WTC11 (cell line): ENCODE measurements at regions not wholly inside any gene's neighbourhood (a gene's known extent, or its start where the extent isn't known, plus 50 kb on each side); places are given as distances from the start of the nearest gene placed in this dataset.
A peak's percentile ranks its signal among the peaks of the same experiment; 100 is the strongest.

Experiments used
- ATAC-seq: fragments of 200-7000 bp; cut with Tn5 transposase; 2 replicates; pipeline ENCODE4 v1.10.0; 2021; ENCODE audit warnings: mild to moderate bottlenecking, moderate library complexity
- CTCF ChIA-PET: fragments of 300-600 bp; sonication (Branson Sonifier 250); formaldehyde crosslinking; loops from one replicate; lab custom pipeline; 2021; ENCODE audit warnings: antibody characterized with exemption; lab: Charles Lee
- POLR2A ChIA-PET: fragments of 350-600 bp; sonication (Branson Sonifier 250); formaldehyde crosslinking; loops from one replicate; lab custom pipeline; 2021; ENCODE audit warnings: antibody characterized with exemption; lab: Charles Lee
- DNase-seq: peaks from one replicate; pipeline ENCODE4 v3.0.0; 2021; ENCODE audit warnings: low spot score
- H3K27ac Mint-ChIP-seq: 2 replicates; pipeline ENCODE4 v1.8.0; 2021; ENCODE audit warnings: mixed read lengths
- H3K27me3 Mint-ChIP-seq: 2 replicates; pipeline ENCODE4 v1.8.0; 2021; ENCODE audit warnings: low read depth, mild to moderate bottlenecking, moderate library complexity, mixed read lengths
- H3K36me3 Mint-ChIP-seq: 2 replicates; pipeline ENCODE4 v1.8.0; 2021; ENCODE audit warnings: mixed read lengths
- H3K4me1 Mint-ChIP-seq: 2 replicates; pipeline ENCODE4 v1.8.0; 2022; ENCODE audit warnings: mixed read lengths
- H3K4me3 Mint-ChIP-seq: 2 replicates; pipeline ENCODE4 v1.8.0; 2021; ENCODE audit warnings: mild to moderate bottlenecking, moderate library complexity, mixed read lengths
- H3K9me3 Mint-ChIP-seq: 2 replicates; pipeline ENCODE4 v1.8.0; 2021; ENCODE audit warnings: mixed read lengths
- CBFB ChIP-seq: sonication (generic); formaldehyde crosslinking; IDR thresholded peaks from 2 replicates; pipeline ENCODE4 v1.8.1; 2022; ENCODE audit warnings: mild to moderate bottlenecking, low read depth, missing genetic modification reagents
- EMX1 ChIP-seq: fragments of 250-450 bp; sonication (Bioruptor Pico); IDR thresholded peaks from 2 replicates; pipeline ENCODE4 v1.8.0; 2021; ENCODE audit warnings: mild to moderate bottlenecking
- FOXK1 ChIP-seq: sonication (generic); formaldehyde crosslinking; IDR thresholded peaks from 2 replicates; pipeline ENCODE4 v1.8.0; 2022; ENCODE audit warnings: mild to moderate bottlenecking, moderate library complexity, missing genetic modification reagents
- FOXP1 ChIP-seq: sonication (generic); formaldehyde crosslinking; IDR thresholded peaks from 2 replicates; pipeline ENCODE4 v1.8.0; 2022; ENCODE audit warnings: missing genetic modification reagents, mild to moderate bottlenecking, moderate library complexity, borderline replicate concordance
- JAZF1 ChIP-seq: fragments of 250-450 bp; sonication (Bioruptor Pico); IDR thresholded peaks from 2 replicates; pipeline ENCODE4 v1.9.0; 2021; ENCODE audit warnings: moderate library complexity, mild to moderate bottlenecking, inconsistent platforms
- KAT7 ChIP-seq: sonication (generic); formaldehyde crosslinking; IDR thresholded peaks from 2 replicates; pipeline ENCODE4 v1.8.1; 2023; ENCODE audit warnings: missing genetic modification reagents, mild to moderate bottlenecking, borderline replicate concordance
- NR3C1 ChIP-seq: sonication (generic); formaldehyde crosslinking; conservative IDR thresholded peaks from 2 replicates; pipeline ENCODE4 v1.8.1; 2023; ENCODE audit warnings: low read depth, mild to moderate bottlenecking, missing genetic modification reagents
- SOX15 ChIP-seq: fragments of 250-450 bp; sonication (Bioruptor Pico); IDR thresholded peaks from 2 replicates; pipeline ENCODE4 v1.9.0; 2021; ENCODE audit warnings: mild to moderate bottlenecking
- TCF7 ChIP-seq: sonication (generic); formaldehyde crosslinking; IDR thresholded peaks from 2 replicates; pipeline ENCODE4 v1.8.0; 2022; ENCODE audit warnings: mild to moderate bottlenecking, low read depth, missing genetic modification reagents, moderate library complexity
- TEAD1 ChIP-seq: sonication (generic); formaldehyde crosslinking; IDR thresholded peaks from 2 replicates; pipeline ENCODE4 v1.8.0; 2022; ENCODE audit warnings: mild to moderate bottlenecking, missing genetic modification reagents
- TP53 ChIP-seq: sonication (generic); formaldehyde crosslinking; IDR thresholded peaks from 2 replicates; pipeline ENCODE4 v1.8.1; 2023; ENCODE audit warnings: mild to moderate bottlenecking, missing genetic modification reagents
- ZNF219 ChIP-seq: sonication (generic); formaldehyde crosslinking; IDR thresholded peaks from 2 replicates; pipeline ENCODE4 v1.8.0; 2023; ENCODE audit warnings: missing genetic modification reagents, mild to moderate bottlenecking, borderline replicate concordance
- ZNF232 ChIP-seq: sonication (generic); formaldehyde crosslinking; IDR thresholded peaks from 2 replicates; pipeline ENCODE4 v1.8.0; 2022; ENCODE audit warnings: mild to moderate bottlenecking, missing genetic modification reagents
- ZNF416 ChIP-seq: fragments of 250-450 bp; sonication (Bioruptor Pico); IDR thresholded peaks from 2 replicates; pipeline ENCODE4 v1.9.0; 2021; ENCODE audit warnings: mild to moderate bottlenecking, inconsistent platforms
- TF ChIP-seq, protein P1 (sequence below): fragments of 250-450 bp; sonication (Bioruptor Pico); IDR thresholded peaks from 2 replicates; pipeline ENCODE4 v1.8.0; 2021; ENCODE audit warnings: mild to moderate bottlenecking
- TF ChIP-seq, protein P2 (sequence below): sonication (generic); formaldehyde crosslinking; IDR thresholded peaks from 2 replicates; pipeline ENCODE4 v1.8.0; 2023; ENCODE audit warnings: missing genetic modification reagents
- TF ChIP-seq, protein P3 (sequence below): sonication (generic); formaldehyde crosslinking; IDR thresholded peaks from 2 replicates; pipeline ENCODE4 v1.8.1; 2023; ENCODE audit warnings: mild to moderate bottlenecking, moderate library complexity, missing genetic modification reagents
- TF ChIP-seq, protein P4 (sequence below): sonication (generic); formaldehyde crosslinking; IDR thresholded peaks from 2 replicates; pipeline ENCODE4 v1.8.0; 2022; ENCODE audit warnings: missing genetic modification reagents

DNA sequence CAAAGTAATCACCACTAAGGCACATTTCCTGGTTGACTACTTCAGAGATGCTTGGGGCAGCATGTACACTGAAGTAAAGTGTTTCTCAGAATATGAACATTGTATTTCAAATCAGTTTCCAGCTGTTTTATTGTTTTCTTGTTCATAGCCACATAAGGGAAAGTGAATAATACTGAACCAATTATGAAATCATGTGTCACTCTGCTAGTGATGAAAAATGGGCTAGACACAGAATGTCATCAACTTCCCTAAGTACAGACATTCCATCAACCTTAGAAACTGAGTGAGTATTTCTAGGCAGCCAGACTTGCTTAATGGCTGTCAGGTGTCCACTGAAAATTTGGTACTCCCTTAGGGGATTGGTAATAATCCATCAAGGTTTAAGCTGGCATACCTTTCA, 603.5 kb downstream of the ARL4A start:
- ATAC-seq = no peak
- ChIA-PET POLR2A (no interaction called here), CTCF (no interaction called here)
- peaks cover 5% of the 10 kb centered on the region for H3K4me1 Mint-ChIP-seq
- H3K27me3 Mint-ChIP-seq = no peaks in the 10 kb centered on the region
- DNase-seq = no peak
- no peak overlapping the region for H3K4me3 Mint-ChIP-seq
- H3K27ac Mint-ChIP-seq = no peak overlapping the region
- TF ChIP-seq TCF7 (CRISPR knock-in tag) (no peak), JAZF1 (CRISPR knock-in tag) (no peak), EMX1 (CRISPR knock-in tag) (no peak)
- no peaks in the 10 kb centered on the region for H3K9me3 Mint-ChIP-seq
- no peaks in the 10 kb centered on the region for H3K36me3 Mint-ChIP-seq

DNA sequence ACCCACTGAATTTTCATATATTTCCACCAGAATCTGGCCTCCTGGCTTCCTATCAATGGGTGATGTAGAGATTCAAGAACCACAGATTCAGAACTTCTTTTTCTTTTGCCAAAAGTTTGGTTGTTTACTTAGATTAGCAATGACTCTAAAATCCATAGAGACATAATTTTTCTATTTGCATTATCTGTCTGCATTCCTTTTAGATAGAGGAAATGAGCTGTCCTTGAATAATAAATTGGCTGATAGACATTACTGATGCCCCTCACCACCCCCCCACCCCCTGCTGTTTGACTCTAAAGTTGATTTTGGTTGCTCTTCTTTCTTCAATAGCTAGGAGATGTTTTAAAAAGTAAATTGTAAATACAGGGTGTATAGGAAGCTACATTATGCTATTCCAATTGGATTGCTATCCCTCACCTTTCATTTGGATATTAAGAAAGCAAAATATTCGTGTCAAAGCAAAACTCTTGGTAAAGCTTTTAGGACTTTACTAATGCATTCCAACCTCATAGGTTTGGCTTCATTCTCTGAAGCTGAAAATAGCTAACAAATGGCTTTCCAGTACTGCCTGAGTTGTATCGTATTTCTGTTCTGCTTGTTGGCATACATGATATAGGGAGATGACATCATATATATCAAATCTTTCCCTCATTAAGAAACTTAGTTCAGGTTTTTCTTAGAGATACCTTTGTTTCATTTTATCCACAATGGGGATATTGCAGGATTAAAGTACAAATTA, 606.0 kb downstream of the ARL4A start:
- TF ChIP-seq SOX15 (CRISPR knock-in tag) (no peak), ZNF232 (CRISPR knock-in tag) (no peak), FOXK1 (CRISPR knock-in tag) (no peak), ZNF416 (no peak)
- TF ChIP-seq, protein P1, sequence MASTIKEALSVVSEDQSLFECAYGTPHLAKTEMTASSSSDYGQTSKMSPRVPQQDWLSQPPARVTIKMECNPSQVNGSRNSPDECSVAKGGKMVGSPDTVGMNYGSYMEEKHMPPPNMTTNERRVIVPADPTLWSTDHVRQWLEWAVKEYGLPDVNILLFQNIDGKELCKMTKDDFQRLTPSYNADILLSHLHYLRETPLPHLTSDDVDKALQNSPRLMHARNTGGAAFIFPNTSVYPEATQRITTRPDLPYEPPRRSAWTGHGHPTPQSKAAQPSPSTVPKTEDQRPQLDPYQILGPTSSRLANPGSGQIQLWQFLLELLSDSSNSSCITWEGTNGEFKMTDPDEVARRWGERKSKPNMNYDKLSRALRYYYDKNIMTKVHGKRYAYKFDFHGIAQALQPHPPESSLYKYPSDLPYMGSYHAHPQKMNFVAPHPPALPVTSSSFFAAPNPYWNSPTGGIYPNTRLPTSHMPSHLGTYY = no peak
- Mint-ChIP-seq H3K27ac (no peak overlapping the region), H3K36me3 (no peaks in the 10 kb centered on the region), H3K27me3 (no peaks in the 10 kb centered on the region), H3K9me3 (no peaks in the 10 kb centered on the region), H3K4me1 (peaks cover 5% of the 10 kb centered on the region), H3K4me3 (no peak overlapping the region)
- ChIA-PET CTCF (no interaction called here), POLR2A (no interaction called here)
- DNase-seq (no peak), ATAC-seq (no peak)

DNA sequence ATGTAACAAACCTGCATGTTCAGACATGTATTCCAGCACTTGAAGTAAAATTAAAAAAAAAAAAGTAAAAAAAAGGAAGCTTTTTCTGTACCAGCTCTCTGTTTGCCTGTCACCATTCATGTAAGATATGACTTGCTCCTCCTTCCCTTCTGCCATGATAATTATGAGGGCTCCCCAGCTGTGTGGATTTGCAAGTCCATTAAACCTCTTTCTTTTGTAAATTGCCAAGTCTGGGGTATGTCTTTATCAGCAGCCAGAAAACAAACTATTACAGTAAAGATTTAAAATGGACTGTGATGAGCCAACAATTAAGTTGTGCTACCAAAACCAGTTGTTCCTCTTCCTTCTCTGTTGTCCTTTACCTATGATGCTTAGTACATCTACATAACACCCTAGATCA, 619.6 kb downstream of the ARL4A start:
- CTCF ChIA-PET = no interaction called here
- no peak for DNase-seq

DNA sequence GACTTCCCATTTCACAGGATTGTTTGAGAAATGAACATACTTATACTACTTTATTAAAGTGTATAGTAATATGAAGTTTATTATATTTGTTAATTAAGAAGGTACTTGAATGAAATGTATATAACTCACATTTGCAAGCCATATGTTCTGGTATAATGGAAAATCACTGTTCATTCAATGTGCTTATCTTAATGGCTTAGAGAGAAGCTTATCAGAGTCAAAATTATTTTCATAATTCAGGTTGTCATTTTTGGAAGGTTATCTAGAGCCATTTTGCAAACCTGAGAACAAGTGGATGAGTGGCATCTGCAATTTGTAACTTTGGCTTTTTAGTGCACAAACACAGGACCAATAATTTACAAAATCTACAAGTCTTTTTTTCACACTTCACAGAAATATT, 621.0 kb downstream of the ARL4A start:
- POLR2A ChIA-PET = no interaction called here
- ATAC-seq = no peak

More for the DNA sequence above, 619.6 kb downstream of the ARL4A start:
- H3K27me3 Mint-ChIP-seq = peaks cover 4% of the 10 kb centered on the region; the same call in 1 of the 2 replicates
- TF ChIP-seq ZNF219 (CRISPR knock-in tag) (no peak), FOXP1 (CRISPR knock-in tag) (no peak)
- TF ChIP-seq, all 79 proteins: peak for 0
- Mint-ChIP-seq H3K4me1 (peaks cover 8% of the 10 kb centered on the region), H3K36me3 (peaks cover 44% of the 10 kb centered on the region), H3K9me3 (peaks cover 58% of the 10 kb centered on the region), H3K4me3 (no peak overlapping the region), H3K27ac (peak overlapping the region; percentile 42)
- POLR2A ChIA-PET = no interaction called here
- ATAC-seq = peak; percentile 71

More for the DNA sequence above, 621.0 kb downstream of the ARL4A start:
- Mint-ChIP-seq H3K36me3 (peaks cover 58% of the 10 kb centered on the region), H3K4me3 (no peak overlapping the region), H3K27me3 (peaks cover 4% of the 10 kb centered on the region; the same call in 1 of the 2 replicates), H3K9me3 (peaks cover 70% of the 10 kb centered on the region), H3K4me1 (peaks cover 8% of the 10 kb centered on the region), H3K27ac (no peak overlapping the region)
- TF ChIP-seq NR3C1 (CRISPR knock-in tag) = no peak
- TF ChIP-seq FOXP1 (CRISPR knock-in tag) = no peak
- TF ChIP-seq, protein P2, sequence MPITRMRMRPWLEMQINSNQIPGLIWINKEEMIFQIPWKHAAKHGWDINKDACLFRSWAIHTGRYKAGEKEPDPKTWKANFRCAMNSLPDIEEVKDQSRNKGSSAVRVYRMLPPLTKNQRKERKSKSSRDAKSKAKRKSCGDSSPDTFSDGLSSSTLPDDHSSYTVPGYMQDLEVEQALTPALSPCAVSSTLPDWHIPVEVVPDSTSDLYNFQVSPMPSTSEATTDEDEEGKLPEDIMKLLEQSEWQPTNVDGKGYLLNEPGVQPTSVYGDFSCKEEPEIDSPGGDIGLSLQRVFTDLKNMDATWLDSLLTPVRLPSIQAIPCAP = no peak
- no peak for TF ChIP-seq CBFB
- no peak for TF ChIP-seq FOXK1 (CRISPR knock-in tag)
- TF ChIP-seq, protein P3, sequence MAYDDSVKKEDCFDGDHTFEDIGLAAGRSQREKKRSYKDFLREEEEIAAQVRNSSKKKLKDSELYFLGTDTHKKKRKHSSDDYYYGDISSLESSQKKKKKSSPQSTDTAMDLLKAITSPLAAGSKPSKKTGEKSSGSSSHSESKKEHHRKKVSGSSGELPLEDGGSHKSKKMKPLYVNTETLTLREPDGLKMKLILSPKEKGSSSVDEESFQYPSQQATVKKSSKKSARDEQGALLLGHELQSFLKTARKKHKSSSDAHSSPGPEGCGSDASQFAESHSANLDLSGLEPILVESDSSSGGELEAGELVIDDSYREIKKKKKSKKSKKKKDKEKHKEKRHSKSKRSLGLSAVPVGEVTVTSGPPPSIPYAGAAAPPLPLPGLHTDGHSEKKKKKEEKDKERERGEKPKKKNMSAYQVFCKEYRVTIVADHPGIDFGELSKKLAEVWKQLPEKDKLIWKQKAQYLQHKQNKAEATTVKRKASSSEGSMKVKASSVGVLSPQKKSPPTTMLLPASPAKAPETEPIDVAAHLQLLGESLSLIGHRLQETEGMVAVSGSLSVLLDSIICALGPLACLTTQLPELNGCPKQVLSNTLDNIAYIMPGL = no peak
- TF ChIP-seq TEAD1 (CRISPR knock-in tag) = no peak
- TF ChIP-seq, protein P4, sequence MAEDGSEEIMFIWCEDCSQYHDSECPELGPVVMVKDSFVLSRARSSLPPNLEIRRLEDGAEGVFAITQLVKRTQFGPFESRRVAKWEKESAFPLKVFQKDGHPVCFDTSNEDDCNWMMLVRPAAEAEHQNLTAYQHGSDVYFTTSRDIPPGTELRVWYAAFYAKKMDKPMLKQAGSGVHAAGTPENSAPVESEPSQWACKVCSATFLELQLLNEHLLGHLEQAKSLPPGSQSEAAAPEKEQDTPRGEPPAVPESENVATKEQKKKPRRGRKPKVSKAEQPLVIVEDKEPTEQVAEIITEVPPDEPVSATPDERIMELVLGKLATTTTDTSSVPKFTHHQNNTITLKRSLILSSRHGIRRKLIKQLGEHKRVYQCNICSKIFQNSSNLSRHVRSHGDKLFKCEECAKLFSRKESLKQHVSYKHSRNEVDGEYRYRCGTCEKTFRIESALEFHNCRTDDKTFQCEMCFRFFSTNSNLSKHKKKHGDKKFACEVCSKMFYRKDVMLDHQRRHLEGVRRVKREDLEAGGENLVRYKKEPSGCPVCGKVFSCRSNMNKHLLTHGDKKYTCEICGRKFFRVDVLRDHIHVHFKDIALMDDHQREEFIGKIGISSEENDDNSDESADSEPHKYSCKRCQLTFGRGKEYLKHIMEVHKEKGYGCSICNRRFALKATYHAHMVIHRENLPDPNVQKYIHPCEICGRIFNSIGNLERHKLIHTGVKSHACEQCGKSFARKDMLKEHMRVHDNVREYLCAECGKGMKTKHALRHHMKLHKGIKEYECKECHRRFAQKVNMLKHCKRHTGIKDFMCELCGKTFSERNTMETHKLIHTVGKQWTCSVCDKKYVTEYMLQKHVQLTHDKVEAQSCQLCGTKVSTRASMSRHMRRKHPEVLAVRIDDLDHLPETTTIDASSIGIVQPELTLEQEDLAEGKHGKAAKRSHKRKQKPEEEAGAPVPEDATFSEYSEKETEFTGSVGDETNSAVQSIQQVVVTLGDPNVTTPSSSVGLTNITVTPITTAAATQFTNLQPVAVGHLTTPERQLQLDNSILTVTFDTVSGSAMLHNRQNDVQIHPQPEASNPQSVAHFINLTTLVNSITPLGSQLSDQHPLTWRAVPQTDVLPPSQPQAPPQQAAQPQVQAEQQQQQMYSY = no peak
- TF ChIP-seq TP53 (CRISPR knock-in tag) = no peak
- no peak for TF ChIP-seq KAT7 (CRISPR knock-in tag)
- CTCF ChIA-PET = no interaction called here
- DNase-seq = no peak
